GM23248 (cell line): ENCODE measurements at regions not wholly inside any gene's neighbourhood (a gene's known extent, or its start where the extent isn't known, plus 50 kb on each side); places are given as distances from the start of the nearest gene placed in this dataset.

ENCODE experiments used
- EZH2 ChIP-seq: fragments of 200-600 bp; sonication (generic); IDR thresholded peaks from 2 replicates; pipeline ENCODE4 v1.6.1; 2018; ENCODE audit warnings: antibody characterized with exemption, mild to moderate bottlenecking; ENCODE audit not compliant: insufficient read depth, poor library complexity, severe bottlenecking
- EZH2phosphoT487 ChIP-seq: fragments of 200-600 bp; sonication (generic); IDR thresholded peaks from 2 replicates; pipeline ENCODE4 v1.6.1; 2018; ENCODE audit warnings: antibody characterized with exemption, moderate library complexity, mild to moderate bottlenecking, low read depth; ENCODE audit not compliant: insufficient read depth

DNA sequence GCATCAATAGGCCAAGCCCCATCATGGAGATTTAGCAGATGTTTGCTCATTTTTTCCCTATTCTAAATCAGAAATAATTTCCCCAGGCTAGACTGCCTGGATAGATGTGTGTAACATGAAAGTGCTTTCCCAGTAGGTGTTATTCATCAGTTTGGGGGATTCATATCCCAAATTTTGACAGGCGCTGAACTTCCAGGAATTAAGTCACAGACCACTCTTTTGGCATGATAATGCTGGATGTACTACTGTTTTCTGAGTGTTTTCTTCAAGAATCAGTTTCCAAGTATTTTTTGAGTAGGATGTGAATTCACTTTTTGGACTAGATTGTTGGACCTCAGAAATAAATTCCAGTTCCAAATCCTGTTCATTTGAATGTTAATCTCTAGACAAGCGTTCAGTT is 637.4 kb downstream of the REEP3 start:
- TF ChIP-seq EZH2phosphoT487 (no peak), EZH2 (no peak)
